Fibroblast of gingiva (primary cell): ENCODE measurements at regions not wholly inside any gene's neighbourhood (a gene's known extent, or its start where the extent isn't known, plus 50 kb on each side); places are given as distances from the start of the nearest gene placed in this dataset.

Experiments
- DNase-seq: peaks from one replicate; pipeline ENCODE4 v3.0.0-alpha.2; 2011; ENCODE audit warnings: low read depth

DNA sequence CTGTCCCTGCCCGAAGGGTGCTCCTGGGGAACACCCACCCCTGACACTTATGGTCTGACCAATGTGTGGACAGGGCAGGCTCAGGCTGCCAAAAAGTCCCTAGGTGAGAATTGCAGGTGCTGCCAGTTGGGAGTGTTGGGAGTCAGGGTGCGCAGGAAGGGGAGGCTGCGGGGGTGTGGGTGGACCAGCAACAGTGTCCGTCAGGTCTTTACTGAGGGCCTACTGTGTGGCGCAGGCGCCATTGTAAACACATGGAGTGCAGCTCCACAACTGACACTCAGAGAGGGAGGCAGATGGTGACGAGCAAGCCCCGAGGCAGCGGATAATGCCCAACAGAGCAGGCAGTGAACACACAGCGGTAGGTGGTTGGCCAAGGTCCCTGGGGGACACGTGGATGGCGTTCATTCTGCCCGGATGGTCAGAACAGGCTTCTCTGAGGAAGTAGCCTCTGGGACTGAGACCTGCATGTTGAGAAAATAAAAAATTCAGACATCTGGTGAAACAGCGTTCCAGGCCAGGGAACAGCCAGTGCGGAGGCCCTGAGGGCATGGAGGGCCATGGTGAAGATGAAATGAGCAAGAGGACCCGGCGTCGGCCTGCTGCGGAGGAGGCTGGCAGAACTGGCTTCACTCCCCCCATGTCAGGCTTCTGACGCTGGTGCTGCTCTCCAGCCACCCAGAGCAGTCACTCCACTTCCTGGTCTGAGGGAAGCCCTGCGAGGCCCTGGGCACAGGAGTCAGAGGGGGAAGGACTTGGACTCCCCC lies 136.2 kb upstream of the ZBTB40 start:
- DNase-seq, result no peak

DNA sequence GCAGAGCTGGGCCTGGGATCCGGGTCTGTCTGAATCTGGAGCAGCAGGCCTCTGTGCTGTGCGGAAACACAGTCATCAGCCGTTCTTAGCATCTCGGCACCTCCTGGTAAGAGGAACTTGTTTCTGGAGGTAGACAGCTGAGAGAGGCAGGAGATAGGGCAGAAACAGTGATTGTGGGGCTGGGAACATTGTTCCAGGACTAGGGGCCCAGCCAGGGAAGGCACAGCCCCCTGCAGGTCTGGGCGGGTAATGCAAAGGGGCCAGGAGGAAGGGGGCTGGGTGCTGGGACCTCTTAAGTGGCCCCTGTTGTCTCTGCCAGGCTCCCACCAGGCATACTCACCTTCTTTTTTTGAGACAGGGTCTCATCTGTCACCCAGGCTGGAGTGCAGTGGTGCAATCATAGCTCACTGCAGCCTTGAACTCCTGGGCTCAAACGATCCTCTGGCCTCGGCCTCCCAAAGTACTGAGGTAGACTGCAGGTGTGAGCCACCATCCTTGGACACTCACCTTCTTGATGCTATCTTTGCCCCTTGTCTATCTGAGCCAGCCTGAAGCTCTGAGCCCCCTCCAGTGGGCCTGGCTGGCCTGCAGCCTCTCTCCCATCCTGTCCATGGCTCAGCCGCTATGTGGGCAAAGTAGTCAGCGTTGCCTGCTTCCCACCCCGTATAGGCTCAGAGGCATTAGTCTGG lies 134.3 kb upstream of the ZBTB40 start:
- no peak for DNase-seq

DNA sequence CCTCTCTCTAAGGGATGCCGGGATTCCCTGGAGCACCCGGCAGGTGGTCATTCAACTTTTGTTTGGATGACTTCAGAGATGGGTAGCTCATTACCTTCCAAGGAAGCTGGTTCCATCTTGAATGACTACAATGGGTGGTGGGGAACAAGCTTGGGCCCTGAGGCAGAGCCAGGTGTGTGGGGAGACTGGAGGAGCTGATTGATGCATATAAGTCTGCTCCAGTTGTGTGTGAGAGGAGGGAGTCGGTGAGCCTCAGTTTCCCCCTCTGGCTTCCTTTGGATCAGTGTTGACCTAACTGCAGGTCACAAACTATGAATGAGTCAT lies 133.8 kb upstream of the ZBTB40 start:
- no peak for DNase-seq

DNA sequence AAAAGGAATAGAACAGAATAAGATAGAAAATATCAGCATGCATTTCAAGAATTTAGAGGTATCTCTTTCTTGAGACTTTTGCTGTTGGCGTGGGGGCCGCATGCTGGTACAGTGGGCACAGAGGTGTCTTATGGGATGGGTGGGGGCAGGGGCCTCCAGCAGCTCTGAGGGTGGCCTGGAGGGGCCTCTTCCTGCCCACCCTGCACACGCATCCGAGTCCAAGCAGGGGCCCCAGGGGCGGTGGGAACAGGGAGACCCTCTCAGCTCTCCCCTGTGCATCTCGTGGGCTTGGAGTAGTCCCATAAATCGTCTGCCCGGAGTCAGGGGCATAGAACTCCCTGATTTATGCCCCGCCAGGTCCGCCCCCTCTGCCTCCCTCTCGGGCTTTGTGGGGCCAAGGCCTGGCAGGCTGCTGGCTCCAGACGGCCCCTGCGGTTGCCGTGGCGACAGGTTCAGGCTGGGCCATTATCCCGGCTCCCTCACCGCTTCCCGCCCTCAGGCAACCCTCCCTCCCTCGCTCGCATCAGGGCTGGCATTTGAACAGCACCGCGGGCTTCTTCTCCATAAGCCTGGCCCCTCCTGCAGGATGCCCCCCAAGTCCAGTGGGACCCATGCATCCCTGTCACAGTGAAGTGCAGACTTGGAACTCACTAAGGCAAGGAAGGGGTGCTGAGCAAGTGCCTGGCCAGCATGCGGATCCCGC lies 133.2 kb upstream of the ZBTB40 start:
- DNase-seq, result no peak

DNA sequence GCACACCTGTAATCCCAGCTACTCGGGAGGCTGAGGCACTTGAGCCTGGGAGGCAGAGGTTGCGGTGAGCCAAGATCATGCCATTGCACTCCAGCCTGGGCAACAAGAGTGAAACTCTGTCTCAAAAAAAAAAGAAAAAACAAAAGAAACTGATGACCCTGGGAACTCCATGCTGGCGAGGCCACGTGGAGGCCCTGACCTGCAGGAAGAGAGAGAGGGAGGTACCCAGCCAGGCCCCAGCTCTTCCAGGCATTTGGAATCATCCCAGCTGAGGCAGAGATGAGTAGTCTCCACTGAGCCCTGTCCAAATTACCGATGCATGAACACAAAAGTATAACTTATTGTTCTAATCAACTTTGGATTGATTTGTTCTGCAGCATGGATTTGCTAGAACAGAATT lies 132.0 kb upstream of the ZBTB40 start:
- no peak for DNase-seq

DNA sequence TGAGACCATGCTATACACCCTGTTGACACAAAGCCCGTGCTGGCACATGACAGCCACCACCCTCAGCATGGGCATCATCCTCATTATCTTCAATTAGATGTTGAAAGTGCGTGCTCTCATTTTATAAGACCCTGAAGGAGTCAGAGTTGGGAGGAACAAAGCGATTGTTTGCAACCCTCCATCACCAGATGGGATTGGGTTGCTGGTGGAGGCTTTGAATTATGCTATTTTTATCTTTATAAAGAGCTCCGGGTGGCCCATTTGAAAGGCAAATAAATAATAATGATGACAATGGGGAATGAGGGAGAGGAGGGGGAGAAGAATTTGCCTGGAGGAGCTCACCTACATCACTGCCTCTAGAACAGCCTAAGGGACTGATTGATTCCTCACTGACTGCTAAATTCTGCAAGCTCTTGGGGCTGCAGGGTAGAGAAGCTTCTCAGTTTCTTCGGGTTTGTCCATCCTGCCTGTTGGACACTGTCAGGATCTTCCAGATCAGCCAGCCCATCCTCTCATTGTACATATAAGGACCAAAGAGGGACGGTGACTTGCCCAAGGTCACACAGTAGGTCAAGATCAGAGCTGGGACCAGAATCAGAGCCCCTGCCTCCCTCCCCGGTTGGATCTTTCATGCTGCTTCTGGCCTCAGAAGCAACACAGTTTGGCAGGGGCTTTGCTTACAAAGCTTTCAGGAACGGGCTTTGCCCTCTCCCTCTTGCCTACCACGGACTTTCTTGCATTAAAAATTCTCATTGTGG lies 130.9 kb upstream of the ZBTB40 start:
- no peak for DNase-seq

DNA sequence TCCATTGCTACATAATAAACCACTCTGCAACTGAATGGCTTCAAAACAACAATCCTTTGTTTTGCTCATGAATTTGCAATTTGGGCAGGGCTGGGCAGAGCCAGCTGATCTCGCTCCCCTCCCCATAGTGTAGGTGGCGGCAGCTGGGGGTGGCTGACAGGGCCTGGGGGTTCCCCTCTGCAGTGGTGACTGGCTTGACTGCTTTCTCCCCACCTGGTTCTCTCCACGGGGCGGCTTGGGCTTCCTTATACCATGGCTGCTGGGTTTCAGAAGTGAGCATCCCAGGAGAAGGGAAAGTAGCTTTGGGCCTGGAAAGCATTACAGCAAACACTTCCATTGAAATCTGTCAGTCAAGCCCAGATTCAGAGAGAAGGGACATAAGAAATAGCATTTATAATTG lies 129.7 kb upstream of the ZBTB40 start:
- DNase-seq, result no peak

DNA sequence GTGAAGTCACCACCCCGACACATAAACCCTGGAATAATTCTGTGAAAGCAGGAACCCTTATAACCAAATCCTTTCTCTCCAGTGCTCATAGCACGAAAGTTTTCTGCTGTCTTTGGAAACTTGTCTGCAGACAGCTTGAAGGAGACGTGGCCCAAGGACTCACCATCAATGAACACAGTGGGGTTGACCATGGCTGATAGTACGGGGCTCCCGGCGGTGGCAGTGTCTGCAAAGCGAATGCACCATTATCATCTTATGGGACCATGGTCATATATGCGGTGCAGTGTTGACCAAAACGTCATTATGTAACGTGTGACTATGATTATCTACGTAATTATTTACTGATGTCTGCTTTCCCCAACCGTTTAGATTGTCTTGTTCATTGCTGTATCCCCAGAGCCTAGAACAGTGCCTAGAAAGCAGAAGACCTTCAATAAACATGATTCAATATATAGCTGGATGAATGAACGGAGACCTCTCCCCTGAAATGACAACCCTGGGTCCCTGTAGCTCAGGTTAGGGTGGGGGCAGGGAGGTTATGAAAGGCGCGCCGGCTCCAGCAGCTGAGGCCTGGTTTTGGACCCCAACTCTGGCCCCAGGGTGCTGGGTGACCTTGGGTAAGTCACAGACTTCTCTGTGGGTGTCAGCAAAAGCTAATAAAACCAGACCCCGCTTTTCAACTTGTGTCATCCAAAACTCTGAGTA lies 128.4 kb upstream of the ZBTB40 start:
- no peak for DNase-seq

DNA sequence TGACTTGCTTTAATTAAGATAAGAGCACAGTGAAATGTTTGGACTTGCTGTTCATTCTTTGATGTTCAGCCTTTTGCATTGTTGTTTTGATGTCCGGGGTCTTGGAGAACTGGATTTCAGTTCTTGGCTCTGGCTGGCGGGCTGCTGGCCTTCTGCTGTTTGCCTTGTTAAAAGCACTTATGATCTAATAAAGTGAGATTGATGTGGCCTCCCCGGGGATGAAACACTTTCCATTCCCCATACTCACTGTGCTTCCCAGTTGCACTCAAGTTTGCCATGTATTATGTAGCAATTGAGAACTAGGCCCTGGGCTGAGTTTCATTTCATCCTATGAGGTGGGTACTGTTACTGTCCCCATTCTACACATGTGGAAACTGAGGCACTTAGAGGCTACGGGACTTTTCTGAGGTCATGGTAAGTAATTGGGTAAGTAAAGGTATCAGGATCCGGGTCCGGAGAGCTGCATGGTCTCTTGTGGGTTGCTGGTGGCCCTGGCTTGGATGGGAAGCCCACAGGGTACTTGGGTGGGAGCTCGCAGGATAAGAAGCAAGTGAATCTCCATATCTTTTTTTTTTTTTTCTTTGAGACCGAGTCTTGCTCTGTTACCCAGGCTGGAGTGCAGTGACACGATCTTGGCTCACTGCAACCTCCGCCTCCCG lies 127.7 kb upstream of the ZBTB40 start:
- DNase-seq, result no peak

DNA sequence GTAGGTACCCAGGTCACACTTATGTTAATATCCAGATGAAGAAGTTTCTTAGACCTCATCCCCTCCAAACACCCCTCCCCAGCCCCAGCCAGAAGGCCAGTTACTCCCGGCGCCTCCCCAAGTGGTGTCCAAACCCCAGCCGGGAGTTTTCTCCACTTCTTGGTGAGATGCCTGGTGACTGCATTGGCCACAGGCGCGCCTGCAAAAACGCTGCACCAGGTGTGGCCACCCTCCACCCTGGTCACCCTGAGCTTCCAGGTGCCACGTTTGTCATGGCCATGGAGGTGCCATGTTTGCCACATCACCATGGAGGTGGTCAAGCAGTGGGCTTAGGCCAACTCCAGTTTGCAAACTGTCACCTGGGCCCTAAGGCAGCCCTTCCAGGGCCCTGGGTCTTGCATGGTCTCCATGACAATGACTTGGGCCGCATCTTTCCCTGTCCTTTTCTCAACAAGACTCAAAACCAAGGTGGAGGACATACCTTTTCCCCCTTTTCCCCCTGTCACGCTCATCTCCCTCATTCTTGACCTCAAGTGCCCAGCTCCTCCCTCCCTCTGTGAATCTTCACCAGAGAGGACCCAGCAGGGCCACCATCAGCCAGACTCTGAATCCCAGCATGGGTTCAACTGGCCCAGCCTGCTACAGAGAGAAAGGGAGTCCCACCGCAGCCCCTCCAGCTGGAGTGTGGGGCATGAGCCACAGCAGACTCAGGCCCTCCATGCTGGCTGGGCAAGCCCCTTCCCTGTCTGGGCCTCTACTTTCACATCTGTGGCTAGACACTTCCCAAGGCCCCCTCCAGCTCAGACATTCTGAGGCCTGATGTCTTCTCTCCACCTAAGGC lies 125.9 kb upstream of the ZBTB40 start:
- no peak for DNase-seq

DNA sequence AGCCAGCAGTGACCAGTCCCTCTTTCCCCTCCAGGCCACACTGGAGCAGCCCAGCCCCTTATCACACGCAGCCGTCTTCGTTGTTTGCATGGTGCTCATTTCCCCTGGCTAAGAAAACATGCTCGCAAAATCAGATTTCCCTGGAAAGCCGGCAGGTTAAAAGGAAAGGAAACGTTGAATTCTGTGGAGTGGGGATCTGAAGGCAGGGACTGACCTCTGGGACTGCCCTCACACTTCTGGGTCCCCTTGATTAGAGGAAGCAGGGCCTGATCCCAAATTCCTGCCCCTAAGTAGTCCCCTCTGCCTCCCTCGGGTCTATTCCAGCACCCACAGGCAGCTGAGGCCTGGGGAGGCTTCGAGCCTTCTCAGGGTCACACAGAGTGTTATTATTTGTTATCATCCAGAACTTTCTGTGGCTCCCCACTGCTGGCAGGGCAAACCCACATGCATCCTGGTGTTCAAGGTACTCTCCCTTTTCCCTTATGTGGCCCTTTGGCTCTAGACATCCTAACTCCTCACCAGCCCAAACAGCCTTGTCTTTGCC lies 125.2 kb upstream of the ZBTB40 start:
- DNase-seq, result no peak

DNA sequence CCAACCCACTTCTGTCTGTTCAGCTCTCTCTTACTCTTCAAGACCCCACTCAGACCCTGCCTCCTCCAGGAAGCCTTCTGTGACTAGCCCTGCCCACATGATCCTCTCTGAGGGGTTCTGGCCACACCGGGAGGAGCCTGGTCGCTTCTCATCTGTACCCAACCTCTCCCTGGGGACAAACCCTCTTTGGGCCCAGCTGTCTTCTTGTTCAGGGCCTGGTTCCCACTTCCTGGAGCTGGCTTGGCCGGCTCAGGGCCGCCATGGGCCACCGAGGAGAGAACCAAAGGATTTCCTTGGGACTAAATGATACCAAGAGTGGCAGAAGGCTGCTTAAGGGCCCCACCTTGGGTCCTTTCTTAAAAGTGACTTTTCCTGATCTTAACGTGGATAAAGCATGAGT lies 124.7 kb upstream of the ZBTB40 start:
- no peak for DNase-seq

DNA sequence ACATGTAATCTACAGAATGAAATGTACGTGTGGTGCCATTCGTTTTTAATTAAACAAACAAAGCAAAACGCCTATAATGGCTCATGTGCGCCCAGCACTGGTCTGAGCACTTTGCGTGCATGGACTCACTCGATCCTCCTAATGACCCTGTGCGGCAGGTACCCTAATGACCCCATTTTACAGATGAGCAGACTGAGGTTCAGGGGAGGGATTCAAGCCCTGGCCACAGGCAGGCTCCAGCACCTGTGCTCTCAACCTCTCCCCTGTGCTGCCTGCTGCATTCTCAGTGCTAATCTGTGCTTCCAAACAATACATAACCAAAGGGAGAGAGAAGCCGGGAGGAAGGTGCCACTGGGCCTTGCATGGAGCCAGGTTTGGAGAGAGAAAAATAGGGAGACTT lies 124.2 kb upstream of the ZBTB40 start:
- DNase-seq, result no peak

DNA sequence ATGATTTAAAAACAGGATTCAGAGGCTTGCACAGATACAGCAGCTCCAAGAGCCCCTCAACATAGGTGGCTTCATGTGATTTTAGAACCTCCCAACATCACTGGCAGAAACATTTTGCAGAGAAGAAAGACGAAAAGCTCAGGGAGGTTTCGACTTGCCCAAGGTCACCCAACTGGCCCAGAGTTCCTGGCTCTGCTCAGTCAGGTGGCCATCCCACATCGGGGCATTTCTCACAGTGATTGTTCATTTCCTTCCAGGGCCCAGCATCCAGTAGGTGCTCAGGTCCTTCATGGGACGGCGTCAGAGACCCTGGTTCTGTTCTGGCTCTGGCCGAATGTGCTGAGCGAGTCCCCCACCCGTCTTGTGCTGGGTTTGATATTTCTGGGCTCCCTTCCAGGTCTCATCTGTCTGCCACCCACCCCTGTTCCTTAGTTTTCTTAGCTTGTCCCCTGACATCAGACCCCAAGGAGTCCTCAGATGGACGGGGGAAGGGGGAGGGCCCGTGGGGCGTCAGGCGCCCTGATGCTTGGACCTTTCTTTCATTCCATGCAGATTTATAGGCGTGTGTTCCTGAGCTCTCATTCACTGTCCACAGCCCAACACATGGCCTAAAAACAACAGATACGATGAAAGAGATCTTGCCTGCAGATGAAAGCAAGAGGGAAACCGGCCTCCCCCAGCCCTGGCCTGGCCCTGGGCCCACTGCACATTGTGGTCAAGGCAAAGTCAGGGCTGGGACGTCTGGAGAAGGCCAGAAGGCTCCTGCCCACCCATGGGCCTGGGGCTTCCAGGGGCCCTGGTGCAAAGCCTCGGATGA lies 123.1 kb upstream of the ZBTB40 start:
- DNase-seq, result no peak

DNA sequence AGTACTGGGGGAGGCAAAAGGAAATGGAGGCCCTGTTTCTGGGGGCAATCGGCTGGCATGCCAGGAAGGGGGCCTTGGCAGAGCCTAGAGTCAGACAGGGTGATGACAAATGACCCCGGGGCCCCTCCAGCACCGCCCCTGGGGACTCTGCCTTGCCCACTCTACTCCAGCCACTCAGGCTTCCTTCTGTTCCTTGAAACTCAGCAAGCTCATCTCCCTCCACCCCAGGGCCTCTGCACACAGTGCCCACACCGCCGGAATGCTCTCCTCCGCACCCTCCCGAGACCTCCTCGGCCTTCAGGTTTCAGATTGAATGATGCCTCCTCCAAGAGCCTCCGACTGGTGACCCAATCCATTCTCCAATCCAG lies 122.5 kb upstream of the ZBTB40 start:
- DNase-seq, result no peak

DNA sequence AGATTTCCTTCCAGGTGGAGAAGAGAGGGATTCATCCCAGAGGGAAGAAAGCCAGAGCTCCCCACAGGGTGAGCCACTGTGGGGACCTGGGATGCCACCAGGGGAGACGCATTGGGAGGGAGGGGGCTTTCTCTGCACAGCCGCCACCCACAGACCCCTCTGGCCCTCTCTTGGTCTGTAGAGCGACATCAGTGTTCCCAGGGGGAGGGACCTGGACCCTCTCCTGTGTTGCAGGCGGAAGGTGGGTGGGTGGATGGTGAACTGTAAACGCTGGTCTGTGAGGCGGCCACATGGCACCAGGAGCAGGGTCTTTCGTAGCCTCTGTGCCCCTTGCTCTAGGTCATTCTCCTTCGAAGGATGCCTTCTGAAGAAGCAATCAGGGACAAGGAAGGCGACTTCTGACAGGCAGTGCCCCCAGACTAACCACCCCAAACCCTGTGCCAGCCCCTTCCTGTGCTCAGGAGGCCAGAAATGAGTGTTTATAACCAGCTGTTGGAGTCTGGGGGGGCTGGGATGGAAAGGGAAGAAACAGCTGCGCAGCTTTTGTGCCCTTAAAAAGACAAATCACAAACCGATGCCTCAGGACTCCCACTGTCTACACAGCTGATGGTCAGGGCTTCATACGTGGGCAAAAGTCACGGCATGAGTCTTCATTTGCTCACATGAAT lies 121.4 kb upstream of the ZBTB40 start:
- no peak for DNase-seq

DNA sequence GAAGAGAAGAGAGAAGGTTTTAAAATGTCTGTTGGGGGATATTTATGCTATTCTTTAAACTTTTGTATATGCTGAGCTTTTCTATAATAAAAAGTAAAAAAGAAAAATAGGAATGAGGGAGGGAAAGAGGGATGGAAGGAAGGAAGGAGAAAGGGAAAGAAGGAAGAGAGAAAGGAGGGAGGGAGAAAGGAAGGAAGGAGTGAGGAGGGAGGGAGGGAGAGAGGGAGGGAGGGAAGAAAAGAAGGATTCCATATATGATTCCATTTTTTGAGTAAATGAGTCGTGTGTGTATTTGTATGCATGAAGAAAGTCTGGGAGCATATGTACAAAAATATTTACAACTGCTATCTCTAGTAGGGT lies 120.9 kb upstream of the ZBTB40 start:
- DNase-seq, result no peak

DNA sequence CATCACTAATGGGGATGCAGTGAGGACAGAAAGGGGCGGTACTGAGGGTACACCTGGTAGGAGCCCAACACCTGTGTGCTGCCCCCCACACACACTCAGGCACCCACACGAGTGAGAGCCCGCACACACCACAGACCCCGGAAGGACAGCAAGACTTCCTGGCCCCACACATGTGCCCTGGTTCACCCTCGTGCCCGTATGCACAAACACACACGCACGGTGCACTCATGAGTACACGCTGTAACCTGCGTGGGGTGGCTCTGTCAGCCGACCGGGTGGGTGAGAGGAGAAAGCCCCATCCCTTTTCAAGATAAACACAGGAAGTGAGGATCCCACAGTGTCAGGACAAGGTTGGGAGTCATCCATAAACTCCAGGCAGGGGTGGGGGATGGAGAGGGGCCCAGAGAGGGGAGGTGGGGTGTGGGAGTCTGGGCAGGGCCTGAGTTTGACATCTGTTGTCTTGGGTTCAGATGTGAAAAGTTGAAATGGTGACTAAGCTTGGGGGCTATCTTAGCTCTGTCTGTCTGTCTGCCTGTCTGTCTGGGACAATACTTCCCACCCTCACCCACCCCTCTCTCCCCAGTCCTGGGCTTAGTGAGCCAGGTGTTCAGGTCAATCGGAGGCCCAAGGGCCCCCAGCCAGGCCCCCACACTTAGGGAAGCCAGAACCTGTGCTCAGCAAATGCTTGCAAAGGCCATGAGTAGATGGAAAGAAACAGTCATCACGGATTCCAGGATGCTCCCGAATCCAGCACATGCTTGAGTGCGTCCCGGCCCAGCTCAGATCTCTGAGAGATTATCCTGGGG lies 119.8 kb upstream of the ZBTB40 start:
- no peak for DNase-seq
